IMR-90 (cell line): ENCODE measurements at regions not wholly inside any gene's neighbourhood (a gene's known extent, or its start where the extent isn't known, plus 50 kb on each side); places are given as distances from the start of the nearest gene placed in this dataset.

Source experiments
- ATAC-seq: fragments of 200-7000 bp; cut with Tn5 transposase; 2 replicates; pipeline ENCODE4 v1.9.1; 2020; ENCODE audit warnings: low read depth, mild to moderate bottlenecking, moderate library complexity
- BruUV-seq: library from RNA; stranded (reverse); fragments of 400-500 nt; replicated peaks from 2 replicates; lab custom pipeline; 2021; lab: Mats Ljungman, UMichigan
- CTCF ChIA-PET: fragments of 300-600 bp; formaldehyde crosslinking; extraction: SDS; loops from one replicate; lab custom pipeline; 2021; ENCODE audit warnings: antibody characterized with exemption; lab: Yijun Ruan, JAX
- POLR2A ChIA-PET: fragments of 300-600 bp; sonication (Branson Sonifier 250); formaldehyde crosslinking; loops from one replicate; lab custom pipeline; 2022; ENCODE audit warnings: antibody characterized with exemption; ENCODE audit not compliant: unreplicated experiment; lab: Charles Lee
- DNase-seq: peaks from one replicate; pipeline ENCODE4 v3.0.0; 2013
- H2AFZ ChIP-seq: replicated peaks from 2 replicates; pipeline ENCODE3; 2013; ENCODE audit warnings: low read length, mild to moderate bottlenecking; ENCODE audit not compliant: poor library complexity
- H2AK5ac ChIP-seq: 2 replicates; pipeline ENCODE4 v1.6.1; 2013; ENCODE audit warnings: low read depth, low read length, inconsistent platforms
- H2AK9ac ChIP-seq: replicated peaks from 2 replicates; pipeline ENCODE3; 2013; ENCODE audit warnings: mild to moderate bottlenecking, low read depth, low read length, moderate library complexity; ENCODE audit not compliant: poor library complexity
- H2BK120ac ChIP-seq: 2 replicates; pipeline ENCODE4 v1.6.1; 2013; ENCODE audit warnings: low read depth, low read length, inconsistent platforms
- H2BK15ac ChIP-seq: 3 replicates; pipeline ENCODE4 v1.6.1; 2013; ENCODE audit warnings: low read depth, low read length, inconsistent platforms
- H2BK20ac ChIP-seq: 2 replicates; pipeline ENCODE4 v1.6.1; 2013; ENCODE audit warnings: low read depth, mild to moderate bottlenecking, inconsistent platforms, low read length, moderate library complexity
- H2BK5ac ChIP-seq: 2 replicates; pipeline ENCODE4 v1.6.1; 2013; ENCODE audit warnings: mild to moderate bottlenecking, low read depth, low read length, inconsistent platforms; ENCODE audit not compliant: poor library complexity, severe bottlenecking
- H3K14ac ChIP-seq: replicated peaks from 2 replicates; pipeline ENCODE4 v1.6.1; 2013; ENCODE audit warnings: low read depth, low read length, inconsistent platforms
- H3K18ac ChIP-seq: 2 replicates; pipeline ENCODE4 v1.6.1; 2013; ENCODE audit warnings: low read depth, low read length, control low read depth
- H3K23ac ChIP-seq: 2 replicates; pipeline ENCODE4 v1.6.1; 2013; ENCODE audit warnings: low read depth, low read length, inconsistent platforms
- H3K27ac ChIP-seq: 2 replicates; pipeline ENCODE4 v1.5.1; 2013; ENCODE audit warnings: mild to moderate bottlenecking, control low read depth, low read length; ENCODE audit not compliant: insufficient read depth
- H3K27me3 ChIP-seq: 2 replicates; pipeline ENCODE4 v1.6.1; 2013; ENCODE audit warnings: low read length; ENCODE audit not compliant: control insufficient read depth, insufficient read depth
- H3K36me3 ChIP-seq: 2 replicates; pipeline ENCODE4 v1.6.1; 2013; ENCODE audit warnings: low read length, mixed read lengths; ENCODE audit not compliant: control insufficient read depth, insufficient read depth
- H3K4ac ChIP-seq: 2 replicates; pipeline ENCODE4 v1.6.1; 2013; ENCODE audit warnings: low read depth, low read length, inconsistent platforms
- H3K4me1 ChIP-seq: 2 replicates; pipeline ENCODE4 v1.6.1; 2013; ENCODE audit warnings: low read length, mixed read lengths; ENCODE audit not compliant: control insufficient read depth, insufficient read depth
- H3K4me2 ChIP-seq: 2 replicates; pipeline ENCODE4 v1.6.1; 2013; ENCODE audit warnings: low read depth, mild to moderate bottlenecking, control low read depth, low read length, moderate library complexity
- H3K4me3 ChIP-seq: 2 replicates; pipeline ENCODE4 v1.5.1; 2013; ENCODE audit warnings: low read depth, mild to moderate bottlenecking, control low read depth, low read length, moderate library complexity; ENCODE audit not compliant: insufficient read depth
- H3K56ac ChIP-seq: 2 replicates; pipeline ENCODE4 v1.6.1; 2013; ENCODE audit warnings: low read length, inconsistent platforms; ENCODE audit not compliant: insufficient read depth; ENCODE audit errors: extremely low read depth
- H3K79me1 ChIP-seq, 2 experiments: 2 replicates each; pipeline ENCODE4 v1.6.1; 2013; ENCODE audit warnings: low read length in 2 of 2, inconsistent platforms in 1 of 2, low read depth in 1 of 2
- H3K9ac ChIP-seq: 2 replicates; pipeline ENCODE4 v1.6.1; 2013; ENCODE audit warnings: low read depth, low read length, control low read depth
- H3K9me1 ChIP-seq: 2 replicates; pipeline ENCODE4 v1.6.1; 2013; ENCODE audit warnings: low read length, inconsistent platforms; ENCODE audit not compliant: insufficient read depth
- H3K9me3 ChIP-seq: 2 replicates; pipeline ENCODE4 v1.6.1; 2013; ENCODE audit warnings: low read length; ENCODE audit not compliant: control insufficient read depth, insufficient read depth
- H4K20me1 ChIP-seq: 2 replicates; pipeline ENCODE4 v1.6.1; 2013; ENCODE audit warnings: low read length, inconsistent platforms; ENCODE audit not compliant: insufficient read depth
- H4K5ac ChIP-seq: 2 replicates; pipeline ENCODE4 v1.6.1; 2013; ENCODE audit warnings: mild to moderate bottlenecking, low read depth, low read length, control low read depth
- H4K8ac ChIP-seq, 2 experiments: 2 replicates each; pipeline ENCODE4 v1.6.1; 2013; ENCODE audit warnings: low read depth in 2 of 2, low read length in 2 of 2, control low read depth in 1 of 2, inconsistent platforms in 1 of 2
- H4K91ac ChIP-seq: 2 replicates; pipeline ENCODE4 v1.6.1; 2013; ENCODE audit warnings: low read depth, low read length, inconsistent platforms; ENCODE audit not compliant: insufficient read depth
- ELK1 ChIP-seq: fragments of 150-350 bp; IDR thresholded peaks from 2 replicates; pipeline ENCODE4 v1.6.1; 2016; ENCODE audit warnings: low read depth, mild to moderate bottlenecking, low read length, moderate library complexity, borderline replicate concordance
- MAZ ChIP-seq: IDR thresholded peaks from 2 replicates; pipeline ENCODE4 v1.6.1; 2012; ENCODE audit warnings: low read depth, mild to moderate bottlenecking, low read length, improper control_type of control experiment, moderate library complexity, borderline replicate concordance
- MXI1 ChIP-seq: IDR thresholded peaks from 2 replicates; pipeline ENCODE4 v1.6.1; 2012; ENCODE audit warnings: low read depth, mild to moderate bottlenecking, low read length, moderate library complexity, borderline replicate concordance
- RAD21 ChIP-seq: IDR thresholded peaks from 2 replicates; pipeline ENCODE4 v1.6.1; 2012; ENCODE audit warnings: low read length, improper control_type of control experiment
- WGBS, 2 experiments: methylation state at CpG; one replicate each; pipeline versions ENCODE4 v1.1.5 to v1.1.7; 2013; ENCODE audit warnings: missing lambda C conversion rate in 2 of 2; ENCODE audit not compliant: insufficient read length in 1 of 2; ENCODE audit errors: extremely low coverage in 2 of 2; 5-methylcytosine and 5-hydroxymethylcytosine counted together
- dilution Hi-C: fragments of 300-500 bp; cut with HindIII; formaldehyde crosslinking; loops from one replicate; pipeline ENCODE4 v1.14.3; 2018; ENCODE audit warnings: low sequenced_read_pairs; ENCODE audit not compliant: unreplicated experiment
- in situ Hi-C: fragments of 300-500 bp; cut with MboI; formaldehyde crosslinking; loops from 3 replicates; pipeline ENCODE4 v1.14.3; 2019; ENCODE audit warnings: low sequenced_read_pairs, inconsistent platforms, mixed read lengths
- intact Hi-C: fragments of 100-400 bp; cut with micrococcal nuclease; formaldehyde crosslinking; loops from 2 replicates; pipeline ENCODE4 v1.10.0; 2022

GRCh38 chr1:182143825-182144645, 82.5 kb upstream of the ZNF648 start:
- H4K91ac ChIP-seq = no peak overlapping the region
- peak; percentile 63 for ATAC-seq
- peak overlapping the region; percentile 39; the same call in 1 of the 2 replicates for H3K27ac ChIP-seq
- H3K9me1 ChIP-seq = no peaks in the 10 kb centered on the region
- H4K5ac ChIP-seq = no peak overlapping the region
- H4K8ac ChIP-seq = no peak overlapping the region
- no peak overlapping the region for H2BK15ac ChIP-seq
- DNase-seq = peak; percentile 45
- H2BK120ac ChIP-seq = no peak overlapping the region
- H3K9me3 ChIP-seq = no peaks in the 10 kb centered on the region
- H3K9ac ChIP-seq = no peak overlapping the region; the same call in 1 of the 2 replicates
- in situ Hi-C loops = loop anchor here (5.0 kb wide), 1 partner anchor 253 kb away; no protein-coding TSS in a partner anchor
- no peaks in the 10 kb centered on the region for H3K36me3 ChIP-seq
- no peak overlapping the region for H3K4me3 ChIP-seq
- no peak overlapping the region for H2AK5ac ChIP-seq
- no peak overlapping the region for H3K23ac ChIP-seq
- no peak overlapping the region for H3K4me2 ChIP-seq
- no peak overlapping the region for H3K4ac ChIP-seq
- H2BK5ac ChIP-seq = peak overlapping the region; percentile 7
- H3K18ac ChIP-seq = no peak overlapping the region; the same call in 1 of the 2 replicates
- dilution Hi-C loops = no loop called here
- no peaks in the 10 kb centered on the region for H3K79me1 ChIP-seq
- TF ChIP-seq ELK1 (no peak), MAZ (no peak), MXI1 (no peak), RAD21 (no peak)
- no peaks in the 10 kb centered on the region; the same call in 1 of the 2 replicates for H3K27me3 ChIP-seq
- no peak overlapping the region for H3K14ac ChIP-seq
- no peak overlapping the region for H2BK20ac ChIP-seq
- no peak overlapping the region for H2AK9ac ChIP-seq
- H3K56ac ChIP-seq = no peak overlapping the region
- H2AFZ ChIP-seq = peak overlapping the region; percentile 28
- CTCF ChIA-PET = interaction anchor here (0.6 to 4.9 kb wide), 9 partner anchors 12 to 267 kb away, joined by 3 to 81 read pairs (median 4); partner anchors contain the start of gene TEDDM1
- POLR2A ChIA-PET = no interaction called here
- intact Hi-C loops = loop anchor here (1.0 kb wide), 1 partner anchor 252 kb away; no protein-coding TSS in a partner anchor
- no peaks in the 10 kb centered on the region for H4K20me1 ChIP-seq
- H3K4me1 ChIP-seq = 0 out of 2 replicates have a peak, but pooled peaks cover 2% of the 10 kb centered on the region
- WGBS, 2 experiments = 24% methylated on average over 2 of the region's 8 CpGs; no CpG with 5 or more reads in 1 of the 2 experiments
- no TSS peak for BruUV-seq
